K562 (cell line): ENCODE measurements at regions not wholly inside any gene's neighbourhood (a gene's known extent, or its start where the extent isn't known, plus 50 kb on each side); places are given as distances from the start of the nearest gene placed in this dataset.
"Not testable (repeated sequence)": the region's sequence is repeated elsewhere in the genome, so short reads cannot be mapped to it uniquely, and the experiment has no call there.

Experiments used
- ATAC-seq: fragments of 200-7000 bp; cut with Tn5 transposase; 3 replicates; pipeline ENCODE4 v1.9.1; 2020; ENCODE audit warnings: moderate library complexity
- BruUV-seq: library from RNA; stranded (reverse); fragments of 400-500 nt; replicated peaks from 2 replicates; lab custom pipeline; 2021; lab: Mats Ljungman, UMichigan
- CTCF ChIA-PET: fragments of 300-600 bp; formaldehyde crosslinking; extraction: SDS; loops from one replicate; lab custom pipeline; 2021; ENCODE audit warnings: low intra/inter-chr PET ratio; lab: Yijun Ruan, JAX
- POLR2A ChIA-PET: fragments of 300-600, 350-650 bp; sonication (Branson Sonifier 250); formaldehyde crosslinking; extraction: SDS; loops from one replicate; lab custom pipeline; 2021; ENCODE audit warnings: antibody characterized with exemption, inconsistent platforms; lab: Yijun Ruan, JAX
- DNase-seq, 4 experiments: peaks; one replicate each; pipeline versions ENCODE4 v3.0.0 to v3.0.0-alpha.2; 2011 to 2018; ENCODE audit warnings: low spot score in 3 of 4, mixed read lengths in 3 of 4; ENCODE audit errors: extremely low read depth in 1 of 4
- FAIRE-seq: peaks from 2 replicates; lab custom pipeline; 2011; peaks lifted over from hg19 to GRCh38; lab: Jason Lieb, UNC
- H2AFZ ChIP-seq: 2 replicates; pipeline ENCODE4 v1.6.0; 2011; ENCODE audit warnings: low read depth, low read length, control low read depth, inconsistent platforms
- H3K27ac ChIP-seq: fragments of 200-600 bp; 3 replicates; pipeline ENCODE4 v1.8.0; 2011; ENCODE audit warnings: low read depth, mild to moderate bottlenecking, control low read depth, inconsistent platforms, low read length, moderate library complexity, mixed read lengths; ENCODE audit errors: extremely low read depth
- H3K27me3 ChIP-seq, 2 experiments: fragments of 300-600 bp in 1 of 2; 2 replicates in 1 of 2; 3 replicates in 1 of 2; pipeline versions ENCODE4 v1.6.0 to v1.8.0; 2011; ENCODE audit warnings: inconsistent platforms in 2 of 2, low read length in 2 of 2, mild to moderate bottlenecking in 1 of 2, mixed read lengths in 1 of 2, moderate library complexity in 1 of 2; ENCODE audit not compliant: control insufficient read depth in 2 of 2, insufficient read depth in 2 of 2
- H3K36me3 ChIP-seq: fragments of 300-600 bp; 3 replicates; pipeline ENCODE4 v1.8.0; 2011; ENCODE audit warnings: mild to moderate bottlenecking, low read length, inconsistent platforms; ENCODE audit not compliant: control insufficient read depth, insufficient read depth
- H3K4me1 ChIP-seq, 2 experiments: fragments of 200-600 bp in 1 of 2; replicated peaks in 1 of 2; 2 replicates in 1 of 2; 3 replicates in 1 of 2; pipeline versions ENCODE4 v1.5.1 to v1.8.0; 2011; ENCODE audit warnings: inconsistent platforms in 2 of 2, low read length in 2 of 2, mild to moderate bottlenecking in 1 of 2, mixed read lengths in 1 of 2, moderate library complexity in 1 of 2; ENCODE audit not compliant: control insufficient read depth in 2 of 2, insufficient read depth in 2 of 2
- H3K4me2 ChIP-seq: 2 replicates; pipeline ENCODE4 v1.6.1; 2011; ENCODE audit warnings: low read length, control low read depth, inconsistent platforms, mixed read lengths; ENCODE audit not compliant: insufficient read depth
- H3K4me3 ChIP-seq: fragments of 200-600 bp; sonication (generic), shearing (Covaris generic); 2 replicates; pipeline ENCODE4 v1.5.1; 2016; ENCODE audit warnings: control low read depth, inconsistent platforms
- H3K79me2 ChIP-seq: fragments of 200-600 bp; 3 replicates; pipeline ENCODE4 v1.8.0; 2011; ENCODE audit warnings: low read length, inconsistent platforms; ENCODE audit not compliant: control insufficient read depth, insufficient read depth
- H3K9ac ChIP-seq, 2 experiments: 2 replicates each; pipeline versions ENCODE4 v1.6.0 to v1.6.1; 2011; ENCODE audit warnings: low read depth in 2 of 2, low read length in 2 of 2, control low read depth in 1 of 2, inconsistent platforms in 1 of 2, mild to moderate bottlenecking in 1 of 2, mixed read lengths in 1 of 2; ENCODE audit not compliant: insufficient read depth in 1 of 2
- H3K9me1 ChIP-seq: one replicate; pipeline ENCODE4 v1.6.0; 2011; ENCODE audit warnings: inconsistent platforms, mild to moderate bottlenecking, low read length, moderate library complexity; ENCODE audit not compliant: control insufficient read depth, insufficient read depth
- H3K9me3 ChIP-seq: replicated peaks from 2 replicates; pipeline ENCODE4 v1.5.1; 2011; ENCODE audit warnings: low read depth, low read length, inconsistent platforms; ENCODE audit not compliant: control insufficient read depth, insufficient read depth
- H4K20me1 ChIP-seq: replicated peaks from 2 replicates; pipeline ENCODE4 v1.6.1; 2011; ENCODE audit warnings: low read length, inconsistent platforms, mixed read lengths; ENCODE audit not compliant: control insufficient read depth, insufficient read depth
- CEBPG ChIP-seq, 3 experiments: fragments of 200-800 bp in 1 of 3; sonication (Bioruptor generic) in 1 of 3; sonication (generic) in 1 of 3; formaldehyde crosslinking in 1 of 3; IDR thresholded peaks in 2 of 3; conservative IDR thresholded peaks in 1 of 3; 2 replicates each; pipeline versions ENCODE4 v1.6.1 to v1.8.0; 2016 to 2022; ENCODE audit warnings: missing compliant biosample characterization in 2 of 3, missing genetic modification characterization in 2 of 3, mild to moderate bottlenecking in 1 of 3, missing genetic modification reagents in 1 of 3
- CLOCK ChIP-seq: fragments of 250-450 bp; sonication (Bioruptor Pico); IDR thresholded peaks from 2 replicates; pipeline ENCODE4 v1.4.0; 2020; ENCODE audit warnings: mild to moderate bottlenecking, moderate library complexity, borderline replicate concordance
- E4F1 ChIP-seq: fragments of 250-450 bp; sonication (Bioruptor Pico); IDR thresholded peaks from 2 replicates; pipeline ENCODE4 v1.5.0; 2021; ENCODE audit warnings: mild to moderate bottlenecking, borderline replicate concordance
- PURB ChIP-seq: sonication (generic); formaldehyde crosslinking; IDR thresholded peaks from 2 replicates; pipeline ENCODE4 v1.9.0; 2021; ENCODE audit warnings: low read depth, mild to moderate bottlenecking, missing genetic modification reagents
- SNIP1 ChIP-seq: fragments of 450-650 bp; IDR thresholded peaks from 2 replicates; pipeline ENCODE4 v1.7.1; 2017; ENCODE audit warnings: low read depth, mild to moderate bottlenecking
- TAF1 ChIP-seq: IDR thresholded peaks from 2 replicates; pipeline ENCODE4 v1.6.1; 2011; ENCODE audit warnings: mild to moderate bottlenecking, low read length, moderate library complexity; ENCODE audit not compliant: insufficient read depth, control insufficient read depth, severe bottlenecking; ENCODE audit errors: extremely low read depth
- XRCC3 ChIP-seq: fragments of 450-650 bp; IDR thresholded peaks from 2 replicates; pipeline ENCODE4 v1.6.1; 2017; ENCODE audit warnings: mild to moderate bottlenecking, moderate library complexity
- ZBTB11 ChIP-seq, 3 experiments: fragments of 200-800 bp in 1 of 3; fragments of 250-450 bp in 1 of 3; fragments of 450-650 bp in 1 of 3; sonication (Bioruptor Pico) in 1 of 3; sonication (Bioruptor generic) in 1 of 3; formaldehyde crosslinking in 1 of 3; IDR thresholded peaks; 2 replicates each; pipeline versions ENCODE4 v1.6.1 to v1.8.0; 2016 to 2022; ENCODE audit warnings: mild to moderate bottlenecking in 2 of 3, missing genetic modification characterization in 2 of 3, missing compliant biosample characterization in 1 of 3, moderate library complexity in 1 of 3
- ZNF134 ChIP-seq: fragments of 250-450 bp; sonication (Bioruptor Pico); conservative IDR thresholded peaks from 2 replicates; pipeline ENCODE4 v1.4.0; 2020
- ZNF551 ChIP-seq: fragments of 250-450 bp; sonication (Bioruptor Pico); IDR thresholded peaks from 2 replicates; pipeline ENCODE4 v1.5.0; 2021; ENCODE audit warnings: mild to moderate bottlenecking, moderate library complexity
- WGBS: fragments of 100-300 bp; shearing (Covaris generic); methylation state at CpG from one replicate; pipeline ENCODE4 v1.1.6; 2016; ENCODE audit warnings: low coverage, mixed read lengths; ENCODE audit not compliant: insufficient coverage; ENCODE audit errors: missing lambda C conversion rate; 5-methylcytosine and 5-hydroxymethylcytosine counted together
- in situ Hi-C: fragments of 300-500 bp; cut with MboI; formaldehyde crosslinking; loops from 4 replicates; pipeline ENCODE4 v1.15.0; 2018; ENCODE audit warnings: inconsistent platforms, mixed read lengths
- intact Hi-C: fragments of 100-400 bp; cut with micrococcal nuclease; formaldehyde crosslinking; loops from 2 replicates; pipeline ENCODE4 v1.14.2; 2022

GRCh38 chr9:78408388-78408787, 111.5 kb downstream of the PSAT1 start (continued):
- TF ChIP-seq ZNF134 (CRISPR knock-in tag) (no peak), CEBPG (CRISPR knock-in tag; IDR thresholded peaks at IDR 0.05) (no peak), CEBPG (tag; conservative IDR thresholded peaks at IDR 0.05 in 1 of 2, IDR thresholded peaks at IDR 0.05 in 1 of 2) (no peak), PURB (no peak), ZNF551 (CRISPR knock-in tag) (no peak), ZBTB11 (CRISPR knock-in tag; IDR thresholded peaks at IDR 0.05) (no peak), SNIP1 (no peak), TAF1 (no peak), XRCC3 (no peak), CLOCK (no peak), E4F1 (no peak)
- TF ChIP-seq, all 486 proteins: peak for 0

GRCh38 chr9:78409928-78410510, 113.1 kb downstream of the PSAT1 start:
- not testable (repeated sequence) for H3K4me1 ChIP-seq, FAIRE-seq

More at GRCh38 chr9:78409928-78410510, 113.1 kb downstream of the PSAT1 start:
- H3K27me3 ChIP-seq, in situ Hi-C loops, intact Hi-C loops, BruUV-seq, H3K27ac ChIP-seq, H2AFZ ChIP-seq, CTCF ChIA-PET, ATAC-seq, DNase-seq, H3K4me3 ChIP-seq, H3K79me2 ChIP-seq, H3K9ac ChIP-seq, H3K36me3 ChIP-seq, POLR2A ChIA-PET, H3K9me3 ChIP-seq, H4K20me1 ChIP-seq, H3K9me1 ChIP-seq, H3K4me2 ChIP-seq: not testable (repeated sequence)
- 7% methylated on average over 12 of the region's 25 CpGs for WGBS
